HepG2 (cell line): ENCODE measurements at regions not wholly inside any gene's neighbourhood (a gene's known extent, or its start where the extent isn't known, plus 50 kb on each side); places are given as distances from the start of the nearest gene placed in this dataset.

Source experiments
- ATF7-NPFF ChIP-seq: sonication (generic); formaldehyde crosslinking; IDR thresholded peaks from 2 replicates; pipeline ENCODE4 v1.8.1; 2023; ENCODE audit warnings: mild to moderate bottlenecking, low read depth, missing genetic modification reagents, moderate library complexity
- BCL6 ChIP-seq: IDR thresholded peaks from 2 replicates; pipeline ENCODE4 v1.6.1; 2016; ENCODE audit warnings: missing genetic modification reagents, missing compliant biosample characterization
- DR1 ChIP-seq: sonication (generic); formaldehyde crosslinking; IDR thresholded peaks from 2 replicates; pipeline ENCODE4 v1.8.0; 2021; ENCODE audit warnings: mild to moderate bottlenecking, missing genetic modification reagents, inconsistent platforms
- FLYWCH1 ChIP-seq: sonication (generic); formaldehyde crosslinking; IDR thresholded peaks from 2 replicates; pipeline ENCODE4 v1.8.1; 2023; ENCODE audit warnings: mild to moderate bottlenecking, missing genetic modification reagents
- KDM6A ChIP-seq: IDR thresholded peaks from 2 replicates; pipeline ENCODE4 v1.6.1; 2016; ENCODE audit warnings: low read depth
- NFIC ChIP-seq: IDR thresholded peaks from 2 replicates; pipeline ENCODE4 v1.6.1; 2012; ENCODE audit warnings: mild to moderate bottlenecking, low read length, inconsistent platforms
- RBAK ChIP-seq: sonication (generic); formaldehyde crosslinking; IDR thresholded peaks from 2 replicates; pipeline ENCODE4 v1.5.1; 2020; ENCODE audit warnings: mild to moderate bottlenecking, missing genetic modification reagents
- RCOR2 ChIP-seq: IDR thresholded peaks from 2 replicates; pipeline ENCODE4 v1.6.1; 2016; ENCODE audit warnings: missing biosample characterization, missing genetic modification reagents
- SOX5 ChIP-seq: IDR thresholded peaks from 2 replicates; pipeline ENCODE4 v1.6.1; 2016; ENCODE audit warnings: borderline replicate concordance
- SP2 ChIP-seq: sonication (generic); formaldehyde crosslinking; IDR thresholded peaks from 2 replicates; pipeline ENCODE4 v1.5.1; 2020; ENCODE audit warnings: mild to moderate bottlenecking, missing genetic modification reagents
- TAF15 ChIP-seq: fragments of 200-400 bp; formaldehyde crosslinking; IDR thresholded peaks from one replicate; pipeline ENCODE4 v1.6.1; 2018; ENCODE audit warnings: mild to moderate bottlenecking, low read depth, low read length; ENCODE audit not compliant: poor library complexity, severe bottlenecking
- ZBTB20 ChIP-seq: sonication (generic); formaldehyde crosslinking; IDR thresholded peaks from 2 replicates; pipeline ENCODE4 v1.8.1; 2023; ENCODE audit warnings: missing genetic modification reagents, low read depth, mild to moderate bottlenecking, borderline replicate concordance
- ZFP36L1 ChIP-seq: sonication (generic); formaldehyde crosslinking; IDR thresholded peaks from 2 replicates; pipeline ENCODE4 v1.8.0; 2022; ENCODE audit warnings: mild to moderate bottlenecking, missing genetic modification reagents, moderate library complexity
- ZNF235 ChIP-seq: sonication (generic); formaldehyde crosslinking; IDR thresholded peaks from 2 replicates; pipeline ENCODE4 v1.8.1; 2023; ENCODE audit warnings: mild to moderate bottlenecking, missing genetic modification reagents, borderline replicate concordance
- ZNF484 ChIP-seq: sonication (generic); formaldehyde crosslinking; IDR thresholded peaks from 2 replicates; pipeline ENCODE4 v1.5.1; 2020; ENCODE audit warnings: mild to moderate bottlenecking, low read depth, missing genetic modification reagents, borderline replicate concordance
- ZNF616 ChIP-seq: sonication (generic); formaldehyde crosslinking; IDR thresholded peaks from 2 replicates; pipeline ENCODE4 v1.5.0; 2020; ENCODE audit warnings: low read depth, mild to moderate bottlenecking, missing genetic modification reagents
- ZNF652 ChIP-seq: IDR thresholded peaks from 2 replicates; pipeline ENCODE4 v1.6.1; 2016; ENCODE audit warnings: low read depth, borderline replicate concordance
- ZNF720 ChIP-seq: sonication (generic); formaldehyde crosslinking; IDR thresholded peaks from 2 replicates; pipeline ENCODE4 v1.4.0; 2020; ENCODE audit warnings: missing genetic modification reagents
- TF ChIP-seq, protein P1 (sequence below): sonication (generic); formaldehyde crosslinking; IDR thresholded peaks from 2 replicates; pipeline ENCODE4 v1.5.0; 2020; ENCODE audit warnings: missing genetic modification reagents
- TF ChIP-seq, protein P2 (sequence below): IDR thresholded peaks from 2 replicates; pipeline ENCODE4 v1.6.1; 2016; ENCODE audit warnings: low read depth, control low read depth
- TF ChIP-seq, protein P3 (sequence below): sonication (generic); formaldehyde crosslinking; IDR thresholded peaks from 2 replicates; pipeline ENCODE4 v1.4.0; 2020; ENCODE audit warnings: missing genetic modification reagents
- TF ChIP-seq, protein P4 (sequence below): sonication (generic); formaldehyde crosslinking; IDR thresholded peaks from 2 replicates; pipeline ENCODE4 v1.9.0; 2021; ENCODE audit warnings: missing genetic modification reagents, borderline replicate concordance

DNA sequence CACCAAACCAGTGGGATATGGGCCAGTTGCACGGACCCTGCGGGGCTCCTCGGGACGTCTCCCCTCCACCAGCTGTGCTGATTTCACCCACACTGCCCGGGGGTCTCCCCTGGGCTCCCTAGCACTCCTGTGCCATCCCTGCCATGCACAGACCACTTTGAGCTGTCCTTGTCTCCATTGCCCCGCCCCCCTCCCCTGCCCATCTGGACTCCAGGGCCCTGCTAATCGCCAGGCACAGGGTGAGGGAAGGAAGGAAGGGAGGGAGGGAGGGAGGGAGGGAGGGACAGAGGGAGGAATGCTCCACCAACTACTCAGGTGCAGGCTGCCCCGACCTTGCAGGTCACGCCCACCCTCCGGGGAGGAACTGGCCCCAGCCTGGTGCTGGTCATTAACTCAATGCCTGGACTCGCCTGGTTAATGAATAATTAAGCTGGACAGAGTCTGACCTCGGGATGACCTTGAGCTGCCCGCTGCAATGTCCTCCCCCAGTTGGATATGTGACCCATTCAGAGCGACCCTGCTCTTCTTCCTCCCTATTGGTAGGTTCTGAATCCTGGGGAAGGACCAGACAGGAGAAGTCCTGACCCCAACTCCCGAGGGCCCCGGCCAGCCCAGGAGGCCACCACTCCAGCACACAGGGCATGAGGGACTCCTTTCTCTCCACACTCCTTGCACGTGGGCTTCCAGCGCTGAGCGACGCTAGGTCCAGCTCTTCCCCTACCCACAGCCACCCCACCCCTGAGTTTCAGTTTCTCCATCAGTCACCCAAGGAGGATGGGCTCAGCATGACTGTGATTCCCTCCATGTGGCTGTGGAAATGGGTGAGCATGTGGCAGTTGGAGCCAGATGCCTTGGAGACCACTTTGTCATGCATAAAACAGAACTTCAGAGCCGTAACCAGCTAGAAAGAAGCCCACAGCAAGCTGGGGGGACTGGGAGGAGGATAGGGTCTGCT is 62.1 kb downstream of the C9orf50 start (continued):
- TF ChIP-seq, protein P1, sequence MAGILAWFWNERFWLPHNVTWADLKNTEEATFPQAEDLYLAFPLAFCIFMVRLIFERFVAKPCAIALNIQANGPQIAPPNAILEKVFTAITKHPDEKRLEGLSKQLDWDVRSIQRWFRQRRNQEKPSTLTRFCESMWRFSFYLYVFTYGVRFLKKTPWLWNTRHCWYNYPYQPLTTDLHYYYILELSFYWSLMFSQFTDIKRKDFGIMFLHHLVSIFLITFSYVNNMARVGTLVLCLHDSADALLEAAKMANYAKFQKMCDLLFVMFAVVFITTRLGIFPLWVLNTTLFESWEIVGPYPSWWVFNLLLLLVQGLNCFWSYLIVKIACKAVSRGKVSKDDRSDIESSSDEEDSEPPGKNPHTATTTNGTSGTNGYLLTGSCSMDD (CRISPR knock-in tag), result no peak
- peak; percentile 77; the same call in 1 of the 2 replicates for TF ChIP-seq ATF7-NPFF (CRISPR knock-in tag)
- TF ChIP-seq, protein P2, sequence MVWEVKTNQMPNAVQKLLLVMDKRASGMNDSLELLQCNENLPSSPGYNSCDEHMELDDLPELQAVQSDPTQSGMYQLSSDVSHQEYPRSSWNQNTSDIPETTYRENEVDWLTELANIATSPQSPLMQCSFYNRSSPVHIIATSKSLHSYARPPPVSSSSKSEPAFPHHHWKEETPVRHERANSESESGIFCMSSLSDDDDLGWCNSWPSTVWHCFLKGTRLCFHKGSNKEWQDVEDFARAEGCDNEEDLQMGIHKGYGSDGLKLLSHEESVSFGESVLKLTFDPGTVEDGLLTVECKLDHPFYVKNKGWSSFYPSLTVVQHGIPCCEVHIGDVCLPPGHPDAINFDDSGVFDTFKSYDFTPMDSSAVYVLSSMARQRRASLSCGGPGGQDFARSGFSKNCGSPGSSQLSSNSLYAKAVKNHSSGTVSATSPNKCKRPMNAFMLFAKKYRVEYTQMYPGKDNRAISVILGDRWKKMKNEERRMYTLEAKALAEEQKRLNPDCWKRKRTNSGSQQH (CRISPR knock-in tag), result no peak
- peak; percentile 78; the same call in 1 of the 2 replicates for TF ChIP-seq SOX5 (CRISPR knock-in tag)
- TF ChIP-seq ZNF652, result peak; percentile 40; the same call in 1 of the 2 replicates
- TF ChIP-seq DR1 (CRISPR knock-in tag), result peak; percentile 74; the same call in 1 of the 2 replicates
- no peak for TF ChIP-seq FLYWCH1 (CRISPR knock-in tag)
- TF ChIP-seq SP2, result peak; percentile 25; the same call in 1 of the 2 replicates
- peak; percentile 82; the same call in 1 of the 2 replicates for TF ChIP-seq RCOR2 (CRISPR knock-in tag)
- TF ChIP-seq ZNF235 (CRISPR knock-in tag), result peak; percentile 34; the same call in 1 of the 2 replicates
- TF ChIP-seq ZFP36L1 (CRISPR knock-in tag), result peak; percentile 99
- peak; percentile 84 for TF ChIP-seq BCL6
- no peak for TF ChIP-seq NFIC
- peak; percentile 91; the same call in 1 of the 2 replicates for TF ChIP-seq ZNF616 (CRISPR knock-in tag)
- peak; percentile 87 for TF ChIP-seq KDM6A
- no peak for TF ChIP-seq RBAK
- TF ChIP-seq, protein P3, sequence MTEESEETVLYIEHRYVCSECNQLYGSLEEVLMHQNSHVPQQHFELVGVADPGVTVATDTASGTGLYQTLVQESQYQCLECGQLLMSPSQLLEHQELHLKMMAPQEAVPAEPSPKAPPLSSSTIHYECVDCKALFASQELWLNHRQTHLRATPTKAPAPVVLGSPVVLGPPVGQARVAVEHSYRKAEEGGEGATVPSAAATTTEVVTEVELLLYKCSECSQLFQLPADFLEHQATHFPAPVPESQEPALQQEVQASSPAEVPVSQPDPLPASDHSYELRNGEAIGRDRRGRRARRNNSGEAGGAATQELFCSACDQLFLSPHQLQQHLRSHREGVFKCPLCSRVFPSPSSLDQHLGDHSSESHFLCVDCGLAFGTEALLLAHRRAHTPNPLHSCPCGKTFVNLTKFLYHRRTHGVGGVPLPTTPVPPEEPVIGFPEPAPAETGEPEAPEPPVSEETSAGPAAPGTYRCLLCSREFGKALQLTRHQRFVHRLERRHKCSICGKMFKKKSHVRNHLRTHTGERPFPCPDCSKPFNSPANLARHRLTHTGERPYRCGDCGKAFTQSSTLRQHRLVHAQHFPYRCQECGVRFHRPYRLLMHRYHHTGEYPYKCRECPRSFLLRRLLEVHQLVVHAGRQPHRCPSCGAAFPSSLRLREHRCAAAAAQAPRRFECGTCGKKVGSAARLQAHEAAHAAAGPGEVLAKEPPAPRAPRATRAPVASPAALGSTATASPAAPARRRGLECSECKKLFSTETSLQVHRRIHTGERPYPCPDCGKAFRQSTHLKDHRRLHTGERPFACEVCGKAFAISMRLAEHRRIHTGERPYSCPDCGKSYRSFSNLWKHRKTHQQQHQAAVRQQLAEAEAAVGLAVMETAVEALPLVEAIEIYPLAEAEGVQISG, result peak; percentile 88
- TF ChIP-seq, protein P4, sequence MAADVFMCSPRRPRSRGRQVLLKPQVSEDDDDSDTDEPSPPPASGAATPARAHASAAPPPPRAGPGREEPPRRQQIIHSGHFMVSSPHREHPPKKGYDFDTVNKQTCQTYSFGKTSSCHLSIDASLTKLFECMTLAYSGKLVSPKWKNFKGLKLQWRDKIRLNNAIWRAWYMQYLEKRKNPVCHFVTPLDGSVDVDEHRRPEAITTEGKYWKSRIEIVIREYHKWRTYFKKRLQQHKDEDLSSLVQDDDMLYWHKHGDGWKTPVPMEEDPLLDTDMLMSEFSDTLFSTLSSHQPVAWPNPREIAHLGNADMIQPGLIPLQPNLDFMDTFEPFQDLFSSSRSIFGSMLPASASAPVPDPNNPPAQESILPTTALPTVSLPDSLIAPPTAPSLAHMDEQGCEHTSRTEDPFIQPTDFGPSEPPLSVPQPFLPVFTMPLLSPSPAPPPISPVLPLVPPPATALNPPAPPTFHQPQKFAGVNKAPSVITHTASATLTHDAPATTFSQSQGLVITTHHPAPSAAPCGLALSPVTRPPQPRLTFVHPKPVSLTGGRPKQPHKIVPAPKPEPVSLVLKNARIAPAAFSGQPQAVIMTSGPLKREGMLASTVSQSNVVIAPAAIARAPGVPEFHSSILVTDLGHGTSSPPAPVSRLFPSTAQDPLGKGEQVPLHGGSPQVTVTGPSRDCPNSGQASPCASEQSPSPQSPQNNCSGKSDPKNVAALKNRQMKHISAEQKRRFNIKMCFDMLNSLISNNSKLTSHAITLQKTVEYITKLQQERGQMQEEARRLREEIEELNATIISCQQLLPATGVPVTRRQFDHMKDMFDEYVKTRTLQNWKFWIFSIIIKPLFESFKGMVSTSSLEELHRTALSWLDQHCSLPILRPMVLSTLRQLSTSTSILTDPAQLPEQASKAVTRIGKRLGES (CRISPR knock-in tag), result peak; percentile 99
- TF ChIP-seq TAF15, result no peak
- no peak for TF ChIP-seq ZNF484 (CRISPR knock-in tag)
- peak; percentile 81; the same call in 1 of the 2 replicates for TF ChIP-seq ZBTB20 (CRISPR knock-in tag)
- TF ChIP-seq ZNF720, result no peak
